HUDEP-2 (cell line): ENCODE measurements at regions not wholly inside any gene's neighbourhood (a gene's known extent, or its start where the extent isn't known, plus 50 kb on each side); places are given as distances from the start of the nearest gene placed in this dataset.

Experiments
- DNase-seq, 76 experiments: peaks; one replicate each; lab custom pipeline; 2025; ENCODE audit not compliant: unreplicated experiment in 76 of 76; lab: John Stamatoyannopoulos, UW

GRCh38 chr13:82879921-82880320 lies 1002.4 kb downstream of the SLITRK1 start:
- DNase-seq = no peak

DNA sequence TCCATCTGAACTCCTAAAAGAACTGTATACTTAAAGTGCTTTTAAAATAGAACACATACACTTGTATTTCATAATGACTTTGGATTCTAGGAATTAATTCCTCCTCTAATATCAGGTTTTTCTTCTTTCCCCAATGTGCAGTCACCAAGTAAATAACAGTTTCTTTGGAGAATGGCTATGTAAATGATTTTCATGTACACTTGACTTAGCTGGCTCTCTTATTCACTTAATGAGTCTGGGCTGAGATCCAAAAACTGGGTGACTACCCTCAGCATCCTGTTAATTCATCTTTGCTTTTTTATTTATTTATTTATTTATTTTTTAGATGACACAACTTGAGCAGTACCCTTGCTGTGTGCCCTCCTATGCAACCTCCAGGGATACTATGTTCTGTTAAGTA lies 1003.7 kb downstream of the SLITRK1 start:
- peak in 3 of 76 experiments; percentile 4 to 13 (median 12) for DNase-seq

- no peak for DNase-seq
Observed at GRCh38 chr13:82867284-82867683, 1015.0 kb downstream of the SLITRK1 start.

- DNase-seq = no peak
Observed at GRCh38 chr13:82850644-82851043, 1031.6 kb downstream of the SLITRK1 start.

DNA sequence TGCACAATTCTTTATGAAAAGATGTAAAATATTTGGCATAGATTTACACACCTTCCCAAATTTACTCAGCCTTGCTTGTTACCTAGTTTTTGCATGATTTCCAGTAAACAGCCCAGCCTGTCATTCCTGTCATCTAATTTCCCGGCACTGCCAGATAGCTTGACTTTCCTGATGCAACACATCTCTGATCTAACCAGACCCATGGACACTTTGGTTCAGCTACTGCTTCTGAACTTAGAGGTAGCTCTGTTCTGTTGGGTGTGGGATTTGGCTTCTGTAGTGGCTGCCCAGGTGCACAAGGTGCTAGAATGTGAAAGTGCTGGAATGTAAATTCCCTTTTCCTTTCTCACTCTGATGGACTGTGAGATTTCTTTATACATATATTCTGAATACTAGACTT lies 1033.5 kb downstream of the SLITRK1 start:
- DNase-seq = no peak

GRCh38 chr13:82847595-82847994 lies 1034.7 kb downstream of the SLITRK1 start:
- no peak for DNase-seq

GRCh38 chr13:82833923-82834322 lies 1048.4 kb downstream of the SLITRK1 start:
- DNase-seq = no peak

DNA sequence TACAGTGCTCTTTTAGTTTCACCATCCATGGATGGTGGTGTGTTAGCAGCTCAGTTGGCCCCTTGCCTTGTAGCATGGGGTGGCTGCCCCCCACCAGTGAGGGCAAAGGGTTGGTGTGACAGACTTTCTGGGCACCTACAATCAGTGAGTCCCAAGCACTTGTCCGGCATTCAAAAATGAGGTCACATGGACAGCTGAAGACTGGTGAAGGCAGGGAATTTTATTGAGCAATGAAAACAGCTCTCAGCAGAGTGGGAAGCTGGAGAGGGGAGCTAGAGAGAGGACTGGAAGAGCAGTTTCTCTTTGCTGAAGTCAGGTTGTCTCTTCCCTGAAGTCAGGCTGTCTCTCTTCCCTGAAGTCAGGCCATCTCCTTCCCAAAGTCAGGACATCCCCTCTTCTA lies 1053.2 kb downstream of the SLITRK1 start:
- no peak for DNase-seq

DNA sequence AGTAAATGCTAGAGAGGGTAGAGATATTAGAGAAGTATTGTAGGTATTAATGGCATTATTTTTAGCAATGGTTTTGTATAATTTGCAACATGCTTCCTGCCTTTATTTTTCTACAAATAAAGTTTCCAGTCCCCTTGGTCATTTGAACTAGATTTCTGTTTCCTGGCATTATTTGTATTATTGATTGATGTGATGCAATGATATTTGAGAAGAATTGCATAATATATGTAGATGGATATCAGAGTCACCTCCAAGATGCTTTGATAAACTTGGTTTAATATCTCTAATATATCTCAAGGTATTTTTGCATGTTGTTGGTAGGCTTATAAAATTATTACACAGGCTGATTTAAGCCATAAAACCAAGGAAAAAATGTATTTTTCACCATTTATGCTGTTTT lies 1054.5 kb downstream of the SLITRK1 start:
- no peak for DNase-seq

GRCh38 chr13:82822935-82823334 lies 1059.3 kb downstream of the SLITRK1 start:
- no peak for DNase-seq

DNA sequence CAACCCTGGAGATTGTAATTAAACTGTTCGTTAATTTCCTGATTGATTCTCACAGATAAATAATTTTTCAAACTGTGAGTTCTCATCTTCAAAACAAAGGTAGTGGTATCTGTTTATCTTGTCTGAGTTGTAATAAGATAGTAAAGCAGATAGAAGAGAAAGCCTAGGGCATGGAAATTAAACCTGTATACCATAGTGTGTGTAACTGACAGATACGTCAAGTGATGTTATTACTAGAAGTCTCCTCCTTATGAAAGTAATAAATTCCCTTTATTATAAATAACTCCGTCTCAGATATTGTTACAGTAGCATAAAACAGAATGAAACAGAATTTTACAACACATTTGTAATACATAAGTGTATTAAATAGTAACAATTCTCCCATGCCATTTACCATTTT lies 1065.1 kb downstream of the SLITRK1 start:
- DNase-seq = no peak

GRCh38 chr13:82815791-82816190 lies 1066.5 kb downstream of the SLITRK1 start:
- DNase-seq = no peak

DNA sequence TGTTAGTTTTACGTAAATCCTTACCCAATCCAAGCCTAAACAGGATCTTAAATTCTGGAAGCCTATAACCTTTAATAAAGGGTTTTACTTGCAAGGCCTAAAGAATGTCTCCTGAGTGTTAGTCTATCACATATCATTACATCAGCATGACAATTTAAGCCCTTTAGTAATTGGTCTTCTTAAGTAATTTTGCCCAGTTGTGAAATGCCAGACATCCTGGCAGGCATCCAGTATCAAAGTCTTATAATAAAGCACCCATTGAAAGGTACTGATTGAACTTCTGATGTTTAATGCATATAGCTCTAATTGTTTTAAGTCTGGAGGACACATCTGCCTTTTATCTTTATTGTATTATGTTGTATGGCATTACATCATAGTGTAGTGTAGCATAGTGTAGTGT lies 1078.9 kb downstream of the SLITRK1 start:
- no peak for DNase-seq

- DNase-seq = peak in 1 of 76 experiments; percentile 10
Observed at GRCh38 chr13:82802528-82802927, 1079.7 kb downstream of the SLITRK1 start.

DNA sequence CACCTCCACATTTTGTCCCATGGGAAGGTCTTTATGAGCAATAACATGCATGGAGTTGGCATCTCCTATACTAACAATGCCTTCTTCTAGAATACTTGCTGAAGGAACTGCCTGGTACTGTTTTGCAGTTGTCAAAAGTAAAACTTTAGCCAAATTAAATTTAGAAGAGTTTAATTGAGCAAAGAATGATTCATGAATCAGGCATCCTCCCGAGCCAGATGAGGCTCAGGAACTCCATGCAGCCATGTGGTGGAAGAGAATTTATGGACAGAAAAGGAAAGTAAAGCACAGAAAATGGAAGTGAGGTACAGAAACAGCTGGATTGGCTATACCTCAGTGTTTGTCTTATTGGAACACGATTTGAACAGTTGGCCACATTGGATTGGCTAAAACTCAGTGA lies 1081.9 kb downstream of the SLITRK1 start:
- no peak for DNase-seq

DNA sequence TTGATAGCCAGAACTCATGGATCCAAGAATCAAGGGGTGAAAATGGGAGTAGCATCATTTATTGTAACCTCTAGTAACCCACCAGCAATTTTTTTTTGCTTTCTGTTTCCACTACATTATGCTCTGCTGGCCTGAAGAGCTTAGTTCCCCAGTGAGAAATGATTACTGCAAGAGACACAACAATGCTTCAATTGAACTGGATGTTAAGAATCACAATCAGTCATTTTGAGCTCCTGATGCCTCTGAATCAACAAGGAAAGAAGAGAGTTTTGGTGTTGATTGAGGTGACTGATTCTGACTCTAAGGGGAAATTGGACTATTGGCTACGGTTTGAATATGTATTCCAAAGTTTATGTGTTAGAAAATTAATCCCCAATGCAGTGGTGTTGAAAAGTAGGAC lies 1084.4 kb downstream of the SLITRK1 start:
- DNase-seq = no peak

GRCh38 chr13:82791035-82791434 lies 1091.2 kb downstream of the SLITRK1 start:
- no peak for DNase-seq

DNA sequence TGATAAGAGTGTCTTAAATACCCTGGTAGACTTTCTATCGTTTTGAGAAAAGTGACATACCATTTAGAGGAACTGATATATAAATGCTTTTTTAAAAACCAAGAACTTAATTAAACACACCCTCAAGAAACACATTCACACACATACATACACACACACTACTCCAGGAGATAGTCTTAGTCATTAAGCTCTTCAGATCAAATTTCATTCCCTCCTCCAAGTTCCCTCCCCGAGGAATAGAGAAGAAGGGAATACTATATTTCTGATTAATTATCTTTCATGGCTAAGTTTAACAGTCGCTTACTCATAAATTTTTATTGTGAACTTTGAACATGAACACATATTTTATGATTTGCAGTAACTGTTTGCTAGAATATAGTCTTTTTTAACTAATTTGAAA lies 1109.5 kb downstream of the SLITRK1 start:
- DNase-seq = no peak

DNA sequence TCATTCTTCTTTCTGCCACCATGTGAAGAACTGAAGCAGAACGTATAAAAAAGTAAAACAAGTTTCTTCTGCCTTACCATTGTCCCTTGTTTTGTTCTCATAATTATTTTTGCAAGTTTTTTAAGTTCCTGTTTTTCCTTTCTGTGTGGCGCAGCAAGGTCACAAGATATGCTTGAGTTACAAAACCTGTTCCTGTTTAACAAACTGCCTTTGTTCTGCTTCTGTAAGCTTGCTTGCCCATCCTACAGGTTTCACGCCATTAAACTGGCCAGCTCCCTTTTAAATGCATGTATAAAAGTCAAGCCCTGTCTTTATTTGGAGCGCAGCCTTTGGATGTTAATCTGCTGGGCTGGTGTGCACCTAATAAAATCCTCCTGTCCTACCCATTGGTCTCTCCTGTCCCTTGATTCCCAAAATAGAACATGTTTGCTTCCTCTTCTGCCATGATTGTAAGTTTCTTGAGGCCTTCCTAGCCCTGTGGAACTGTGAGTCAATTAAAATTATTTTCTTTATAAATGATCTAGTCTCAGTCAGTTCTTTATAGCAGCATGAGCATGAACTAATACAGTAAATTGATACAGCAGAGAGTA lies 1115.4 kb downstream of the SLITRK1 start:
- no peak for DNase-seq

DNA sequence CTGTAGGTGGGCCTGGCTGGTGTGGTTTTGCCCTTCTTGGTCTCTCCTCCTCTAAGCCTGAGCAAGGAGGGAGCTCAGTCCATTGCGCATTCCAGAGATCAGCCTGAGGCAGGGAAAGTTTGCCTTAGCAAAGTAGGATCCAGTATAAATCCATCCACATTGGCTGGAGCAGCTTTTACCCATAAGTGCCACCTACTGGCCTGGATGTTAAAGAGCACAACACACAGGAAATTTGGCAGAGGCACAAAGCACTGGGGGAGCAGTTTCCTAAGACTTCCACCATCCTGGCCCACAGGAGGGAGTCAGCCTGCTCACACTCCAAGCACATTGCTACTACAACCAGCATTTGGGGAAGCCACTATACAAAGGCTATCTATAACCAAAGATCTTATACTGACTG lies 1124.2 kb downstream of the SLITRK1 start:
- peak in 6 of 76 experiments; percentile 0 to 7 (median 2) for DNase-seq

DNA sequence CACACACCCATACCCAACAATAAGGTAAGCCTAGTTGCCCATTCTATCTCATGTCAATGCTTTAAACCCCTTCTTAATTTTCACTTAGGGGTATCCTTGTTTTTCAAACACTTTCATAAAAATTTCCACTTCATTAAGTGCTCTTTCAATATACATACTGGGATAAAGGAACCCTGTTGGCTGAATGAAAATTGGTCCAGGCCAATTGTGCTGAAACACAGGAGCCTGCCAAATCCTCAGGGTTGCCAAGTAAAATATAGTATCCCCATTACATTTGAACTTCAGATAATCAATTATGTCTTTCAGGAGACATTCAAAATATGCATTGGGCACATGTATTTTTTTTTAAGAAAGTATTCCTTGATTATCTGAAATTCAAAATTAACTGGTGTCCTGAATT lies 1131.1 kb downstream of the SLITRK1 start:
- DNase-seq = no peak

GRCh38 chr13:82749551-82749950 lies 1132.7 kb downstream of the SLITRK1 start:
- no peak for DNase-seq

DNA sequence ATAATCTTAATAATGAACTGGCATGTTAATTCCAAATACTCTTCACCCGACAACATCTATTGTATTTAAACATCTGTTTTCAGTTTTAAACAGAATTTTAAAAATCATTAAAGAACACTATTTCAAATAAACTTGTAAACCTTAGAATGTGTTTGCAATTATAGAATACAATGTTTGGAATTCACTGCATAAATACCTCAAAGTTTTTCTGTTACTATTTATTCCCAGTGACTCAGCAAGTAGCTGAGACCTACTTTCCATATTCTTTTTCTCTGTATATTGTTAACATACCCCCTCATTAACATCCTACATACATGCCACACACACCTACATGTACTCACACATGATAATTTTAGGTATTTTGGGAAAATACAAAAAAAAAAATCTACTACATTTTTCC lies 1134.3 kb downstream of the SLITRK1 start:
- DNase-seq = no peak
